Activated CD8-positive, alpha-beta T cell treated with anti-CD3 and anti-CD28 coated beads, Interleukin-2, amount 10 ng/mL, durations not matched to agents 7 days and 5 days (primary cell): ENCODE measurements at regions not wholly inside any gene's neighbourhood (a gene's known extent, or its start where the extent isn't known, plus 50 kb on each side); places are given as distances from the start of the nearest gene placed in this dataset.
A peak's percentile ranks its signal among the peaks of the same experiment; 100 is the strongest.

Experiments used
- ATAC-seq: fragments of 150-1000 bp; cut with Tn5 transposase; one replicate; pipeline ENCODE4 v1.10.0; 2021; ENCODE audit warnings: moderate library complexity
- CTCF ChIA-PET: fragments of 350-600 bp; sonication (Branson Sonifier 250); formaldehyde crosslinking; loops from one replicate; lab custom pipeline; 2021; ENCODE audit warnings: antibody characterized with exemption; lab: Charles Lee
- POLR2A ChIA-PET: fragments of 350-600 bp; sonication (Branson Sonifier 250); formaldehyde crosslinking; loops from one replicate; lab custom pipeline; 2021; ENCODE audit warnings: antibody characterized with exemption; lab: Charles Lee
- DNase-seq: peaks from one replicate; pipeline ENCODE4 v3.0.0-alpha.2; 2020
- H3K27ac Mint-ChIP-seq: one replicate; pipeline ENCODE4 v1.8.0; 2021; ENCODE audit warnings: mild to moderate bottlenecking, mixed read lengths
- H3K27me3 Mint-ChIP-seq: one replicate; pipeline ENCODE4 v1.8.0; 2021; ENCODE audit warnings: low read depth, mixed read lengths
- H3K36me3 Mint-ChIP-seq: one replicate; pipeline ENCODE4 v1.8.0; 2021; ENCODE audit warnings: low read depth, mixed read lengths
- H3K4me1 Mint-ChIP-seq: one replicate; pipeline ENCODE4 v1.8.0; 2021; ENCODE audit warnings: low read depth, mixed read lengths
- H3K4me3 Mint-ChIP-seq: one replicate; pipeline ENCODE4 v1.8.0; 2021; ENCODE audit warnings: mild to moderate bottlenecking, mixed read lengths
- H3K9me3 Mint-ChIP-seq: one replicate; pipeline ENCODE4 v1.8.0; 2022; ENCODE audit warnings: mixed read lengths; ENCODE audit not compliant: insufficient read depth

DNA sequence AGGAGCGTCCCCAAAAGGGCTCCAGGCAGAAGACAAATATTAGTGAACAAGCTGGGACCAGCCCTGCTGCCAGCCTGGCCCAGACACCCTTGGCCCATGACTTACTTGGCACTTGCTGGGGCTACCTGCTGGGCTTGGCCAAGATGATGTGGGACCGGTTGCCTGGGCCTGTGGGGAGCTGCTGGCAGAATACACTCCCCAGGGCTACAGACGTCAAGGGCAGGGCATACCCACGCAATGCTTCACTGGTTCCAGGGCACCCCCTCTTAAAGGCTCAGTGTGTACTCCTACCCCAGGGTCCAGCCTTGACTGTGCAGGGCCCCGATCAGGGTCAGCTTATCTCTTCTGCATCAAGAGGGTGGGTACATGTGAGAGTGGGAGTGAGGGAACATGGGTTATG, 106.5 kb upstream of the SLC2A1 start:
- Mint-ChIP-seq H3K27me3 (peaks cover 6% of the 10 kb centered on the region), H3K36me3 (no peaks in the 10 kb centered on the region), H3K9me3 (no peaks in the 10 kb centered on the region), H3K4me1 (peaks cover 9% of the 10 kb centered on the region), H3K27ac (no peak overlapping the region), H3K4me3 (no peak overlapping the region)
- DNase-seq (no peak), ATAC-seq (no peak)
- ChIA-PET CTCF (interaction anchor here (0.7 to 5.1 kb wide), 4 partner anchors 8 to 175 kb away, joined by 3 to 27 read pairs (median 7); no protein-coding TSS in a partner anchor), POLR2A (no interaction called here)

DNA sequence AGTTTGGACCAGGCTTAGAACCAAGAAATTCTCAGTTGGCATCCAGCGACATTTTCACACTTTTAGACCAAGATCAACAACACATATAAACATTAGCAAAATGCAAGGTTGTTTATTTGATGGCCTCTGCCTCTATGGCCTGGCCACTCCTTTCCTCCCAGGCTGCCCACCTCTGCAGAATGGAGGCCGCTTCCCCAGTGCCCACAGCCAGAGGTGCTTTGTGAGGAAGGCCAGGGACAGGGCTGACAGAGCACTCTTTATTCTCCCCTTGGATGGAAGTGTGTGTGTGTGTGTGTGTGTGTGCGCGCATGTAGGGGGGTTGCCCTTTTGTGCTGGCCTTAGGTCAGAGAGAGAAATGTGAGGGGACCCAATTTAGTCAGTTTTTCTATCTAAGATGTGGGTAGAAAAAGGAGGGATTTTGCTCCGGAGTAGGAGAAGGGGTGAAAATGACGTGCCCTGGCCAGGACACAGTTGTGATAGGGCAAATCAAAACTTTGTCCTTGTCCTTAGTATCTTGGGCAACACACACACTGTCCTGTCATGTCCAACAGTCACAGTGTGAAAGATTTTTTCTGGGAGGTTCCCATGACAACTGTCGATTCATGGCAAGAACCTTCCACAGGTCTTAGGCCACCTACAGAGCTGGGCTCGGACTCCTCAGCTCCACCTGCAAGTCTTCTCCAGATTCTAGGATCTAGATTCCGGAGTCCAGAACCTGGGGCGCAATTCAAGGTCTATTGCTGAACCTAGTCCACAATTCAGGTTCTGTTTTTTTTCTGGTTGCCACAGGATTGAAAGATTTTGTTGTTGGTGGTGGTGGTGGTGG, 104.9 kb upstream of the SLC2A1 start:
- ChIA-PET POLR2A (no interaction called here), CTCF (interaction anchor here (1.0 to 5.1 kb wide), 3 partner anchors 9 to 297 kb away, joined by 3 to 27 read pairs (median 4); partner anchors contain the start of genes C1orf50 and P3H1)
- peaks cover 6% of the 10 kb centered on the region for H3K27me3 Mint-ChIP-seq
- no peaks in the 10 kb centered on the region for H3K36me3 Mint-ChIP-seq
- ATAC-seq (no peak), DNase-seq (no peak)
- no peak overlapping the region for H3K4me3 Mint-ChIP-seq
- peaks cover 16% of the 10 kb centered on the region for H3K4me1 Mint-ChIP-seq
- no peaks in the 10 kb centered on the region for H3K9me3 Mint-ChIP-seq
- H3K27ac Mint-ChIP-seq: no peak overlapping the region

DNA sequence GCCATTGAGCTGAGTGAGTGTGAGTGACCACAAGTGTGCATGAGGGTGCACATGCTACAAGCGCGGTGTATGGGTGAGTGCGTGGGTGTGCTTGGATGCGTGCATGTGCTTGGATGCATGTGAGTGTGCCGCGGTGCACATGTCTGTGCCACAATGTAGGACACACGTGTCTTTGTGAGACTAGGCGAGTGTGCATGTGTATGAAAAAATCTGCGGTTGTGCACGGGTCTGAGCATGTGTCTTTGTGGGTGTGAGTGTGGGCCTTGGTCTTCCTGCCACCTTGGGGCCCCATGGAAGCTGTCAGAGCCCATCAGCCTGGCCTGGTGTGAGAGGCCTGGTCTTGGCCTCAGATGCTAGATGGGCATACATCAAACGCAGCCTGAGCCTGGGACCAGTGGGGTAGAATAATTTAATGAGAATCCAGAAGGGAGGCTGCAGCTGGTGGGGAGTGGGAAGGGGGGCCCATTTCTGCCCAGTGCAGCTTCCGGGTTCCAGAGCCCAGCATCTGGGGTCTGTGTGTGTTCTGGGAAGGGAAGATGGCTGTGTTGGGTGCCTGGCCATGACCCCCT, 103.9 kb upstream of the SLC2A1 start:
- peaks cover 19% of the 10 kb centered on the region for H3K4me1 Mint-ChIP-seq
- no peak for DNase-seq
- H3K4me3 Mint-ChIP-seq: no peak overlapping the region
- H3K9me3 Mint-ChIP-seq: no peaks in the 10 kb centered on the region
- POLR2A ChIA-PET: no interaction called here
- peaks cover 5% of the 10 kb centered on the region for H3K27me3 Mint-ChIP-seq
- no peak for ATAC-seq
- CTCF ChIA-PET: interaction anchor here (5.1 kb wide), 1 partner anchor 10 kb away, joined by 27 read pairs; no protein-coding TSS in a partner anchor
- no peaks in the 10 kb centered on the region for H3K36me3 Mint-ChIP-seq
- H3K27ac Mint-ChIP-seq: no peak overlapping the region

GRCh38 chr1:43061757-43062156, 103.1 kb upstream of the SLC2A1 start:
- no peak for DNase-seq
- no peak overlapping the region for H3K27ac Mint-ChIP-seq
- ChIA-PET CTCF (interaction anchor here (1.1 to 5.1 kb wide), 2 partner anchors 11 to 139 kb away, joined by 4 to 27 read pairs; no protein-coding TSS in a partner anchor), POLR2A (interaction anchor here (0.6 to 0.7 kb wide), 2 partner anchors 14 to 147 kb away, joined by 3 to 5 read pairs; no protein-coding TSS in a partner anchor)
- H3K9me3 Mint-ChIP-seq: no peaks in the 10 kb centered on the region
- no peak overlapping the region for H3K4me3 Mint-ChIP-seq
- H3K4me1 Mint-ChIP-seq: peaks cover 20% of the 10 kb centered on the region
- H3K36me3 Mint-ChIP-seq: no peaks in the 10 kb centered on the region
- peaks cover under 1% of the 10 kb centered on the region for H3K27me3 Mint-ChIP-seq
- ATAC-seq: no peak

GRCh38 chr1:43059640-43060574, 101.2 kb upstream of the SLC2A1 start:
- H3K4me3 Mint-ChIP-seq: no peak overlapping the region
- POLR2A ChIA-PET: interaction anchor here (0.6 kb wide), 1 partner anchor 147 kb away, joined by 3 read pairs; no protein-coding TSS in a partner anchor

GRCh38 chr1:43058545-43059360, 100.1 kb upstream of the SLC2A1 start:
- Mint-ChIP-seq H3K36me3 (no peaks in the 10 kb centered on the region), H3K4me1 (peaks cover 20% of the 10 kb centered on the region), H3K4me3 (no peak overlapping the region), H3K27me3 (no peaks in the 10 kb centered on the region), H3K27ac (peak overlapping the region; percentile 73), H3K9me3 (no peaks in the 10 kb centered on the region)
- ATAC-seq: peak; percentile 57
- POLR2A ChIA-PET: interaction anchor here (0.6 to 0.9 kb wide), 2 partner anchors 145 to 368 kb away, joined by 3 read pairs; no protein-coding TSS in a partner anchor
- CTCF ChIA-PET: interaction anchor here (1.0 to 1.8 kb wide), 6 partner anchors 9 to 704 kb away, joined by 3 to 12 read pairs (median 3); no protein-coding TSS in a partner anchor
- peak; percentile 44 for DNase-seq

More at GRCh38 chr1:43059640-43060574, 101.2 kb upstream of the SLC2A1 start:
- CTCF ChIA-PET: interaction anchor here (1.8 kb wide), 1 partner anchor 13 kb away, joined by 12 read pairs; no protein-coding TSS in a partner anchor
- DNase-seq: no peak
- H3K36me3 Mint-ChIP-seq: no peaks in the 10 kb centered on the region
- H3K27me3 Mint-ChIP-seq: no peaks in the 10 kb centered on the region
- no peak overlapping the region for H3K27ac Mint-ChIP-seq
- ATAC-seq: no peak
- H3K4me1 Mint-ChIP-seq: peaks cover 20% of the 10 kb centered on the region
- no peaks in the 10 kb centered on the region for H3K9me3 Mint-ChIP-seq

DNA sequence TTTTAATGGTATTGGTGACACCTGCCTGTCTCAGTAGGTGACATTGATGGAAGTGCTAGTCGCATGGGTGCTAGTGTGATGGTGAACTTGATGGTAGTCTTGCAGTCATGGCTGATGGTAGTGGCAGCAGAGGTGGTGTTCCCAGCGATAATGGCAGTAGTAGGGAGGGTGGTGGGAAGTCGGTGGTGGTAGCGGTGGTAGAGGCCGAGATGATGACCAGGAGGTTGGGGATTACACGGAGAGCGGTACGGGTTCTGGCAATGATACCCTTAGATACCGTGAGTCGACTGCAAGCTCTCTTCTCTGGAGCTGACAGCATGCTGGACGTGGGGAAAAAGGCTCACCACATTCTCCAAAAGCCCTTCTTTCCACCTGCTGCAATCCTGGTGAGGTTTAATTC, 99.4 kb upstream of the SLC2A1 start:
- no peak for ATAC-seq
- no peaks in the 10 kb centered on the region for H3K36me3 Mint-ChIP-seq
- H3K27me3 Mint-ChIP-seq: no peaks in the 10 kb centered on the region
- no peak overlapping the region for H3K4me3 Mint-ChIP-seq
- ChIA-PET CTCF (interaction anchor here (1.1 to 1.8 kb wide), 5 partner anchors 8 to 705 kb away, joined by 3 to 12 read pairs (median 3); no protein-coding TSS in a partner anchor), POLR2A (interaction anchor here (0.9 kb wide), 1 partner anchor 367 kb away, joined by 3 read pairs; no protein-coding TSS in a partner anchor)
- H3K4me1 Mint-ChIP-seq: peaks cover 20% of the 10 kb centered on the region
- no peak for DNase-seq
- H3K27ac Mint-ChIP-seq: peak overlapping the region; percentile 73
- H3K9me3 Mint-ChIP-seq: no peaks in the 10 kb centered on the region

GRCh38 chr1:43057567-43057966, 98.9 kb upstream of the SLC2A1 start:
- CTCF ChIA-PET: interaction anchor here (0.9 to 1.8 kb wide), 3 partner anchors 16 to 706 kb away, joined by 3 to 12 read pairs (median 4); no protein-coding TSS in a partner anchor

GRCh38 chr1:43056981-43057391, 98.3 kb upstream of the SLC2A1 start:
- ChIA-PET CTCF (interaction anchor here (0.9 kb wide), 1 partner anchor 17 kb away, joined by 4 read pairs; no protein-coding TSS in a partner anchor), POLR2A (no interaction called here)
- no peaks in the 10 kb centered on the region for H3K27me3 Mint-ChIP-seq
- H3K27ac Mint-ChIP-seq: no peak overlapping the region
- DNase-seq (no peak), ATAC-seq (no peak)
- no peaks in the 10 kb centered on the region for H3K36me3 Mint-ChIP-seq
- peaks cover 20% of the 10 kb centered on the region for H3K4me1 Mint-ChIP-seq
- no peak overlapping the region for H3K4me3 Mint-ChIP-seq
- H3K9me3 Mint-ChIP-seq: no peaks in the 10 kb centered on the region

More at GRCh38 chr1:43057567-43057966, 98.9 kb upstream of the SLC2A1 start:
- no peak for ATAC-seq
- no peak for DNase-seq
- Mint-ChIP-seq H3K27me3 (no peaks in the 10 kb centered on the region), H3K4me1 (peaks cover 20% of the 10 kb centered on the region), H3K27ac (peak overlapping the region; percentile 35), H3K9me3 (no peaks in the 10 kb centered on the region), H3K4me3 (no peak overlapping the region), H3K36me3 (no peaks in the 10 kb centered on the region)
- POLR2A ChIA-PET: no interaction called here

DNA sequence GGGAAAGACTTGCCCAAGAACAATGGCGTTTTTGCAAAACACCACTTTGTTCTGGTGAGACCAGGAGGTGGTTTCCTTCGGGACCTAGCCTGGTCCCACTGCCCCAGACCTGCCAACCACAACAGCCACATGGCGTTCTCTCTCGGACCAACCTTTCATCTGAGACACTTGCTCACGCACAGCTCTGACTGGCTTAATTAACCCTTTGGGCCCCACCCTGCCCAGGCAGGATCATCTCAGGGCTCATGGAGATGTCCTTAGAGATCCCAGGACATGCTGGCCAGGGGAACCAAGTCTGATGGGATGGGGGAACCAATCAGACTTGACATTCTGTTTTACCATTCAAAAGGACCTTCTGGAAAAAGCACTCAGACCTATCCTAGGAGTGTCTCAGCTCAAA, 97.8 kb upstream of the SLC2A1 start:
- Mint-ChIP-seq H3K4me3 (no peak overlapping the region), H3K9me3 (no peaks in the 10 kb centered on the region), H3K36me3 (no peaks in the 10 kb centered on the region), H3K27me3 (no peaks in the 10 kb centered on the region), H3K27ac (no peak overlapping the region), H3K4me1 (peaks cover 20% of the 10 kb centered on the region)
- CTCF ChIA-PET: no interaction called here
- ATAC-seq (no peak), DNase-seq (no peak)
- POLR2A ChIA-PET: no interaction called here
